HepG2 (cell line): ENCODE measurements at regions not wholly inside any gene's neighbourhood (a gene's known extent, or its start where the extent isn't known, plus 50 kb on each side); places are given as distances from the start of the nearest gene placed in this dataset.

Experiments
- ATAC-seq: fragments of 200-7000 bp; cut with Tn5 transposase; 3 replicates; pipeline ENCODE4 v1.9.1; 2020; ENCODE audit warnings: mild to moderate bottlenecking, moderate library complexity
- BruUV-seq: library from RNA; stranded (reverse); fragments of 400-500 nt; replicated peaks from 2 replicates; lab custom pipeline; 2021; lab: Mats Ljungman, UMichigan
- CTCF ChIA-PET: fragments of 300-600 bp; formaldehyde crosslinking; extraction: SDS; loops from one replicate; lab custom pipeline; 2021; ENCODE audit warnings: low total read pairs, inconsistent platforms, low intra/inter-chr PET ratio; lab: Yijun Ruan, JAX
- POLR2A ChIA-PET: fragments of 350-600 bp; sonication (Branson Sonifier 250); formaldehyde crosslinking; loops from one replicate; lab custom pipeline; 2020; ENCODE audit warnings: antibody characterized with exemption, inconsistent platforms; lab: Yijun Ruan, JAX
- DNase-seq: peaks from one replicate; pipeline ENCODE4 v3.0.0-alpha.2; 2015; ENCODE audit warnings: low spot score
- FAIRE-seq: peaks from 3 replicates; lab custom pipeline; 2011; peaks lifted over from hg19 to GRCh38; lab: Jason Lieb, UNC
- H2AFZ ChIP-seq: one replicate; pipeline ENCODE4 v1.6.1; 2011; ENCODE audit warnings: low read length, inconsistent platforms
- H3K27ac ChIP-seq: fragments of 300-600 bp; 3 replicates; pipeline ENCODE4 v1.8.0; 2011; ENCODE audit warnings: mixed run types, mild to moderate bottlenecking, mixed read lengths, low read length, inconsistent platforms; ENCODE audit not compliant: insufficient read depth; ENCODE audit errors: extremely low read length
- H3K27me3 ChIP-seq, 2 experiments: fragments of 200-600 bp in 1 of 2; 2 replicates in 1 of 2; 3 replicates in 1 of 2; pipeline versions ENCODE4 v1.6.0 to v1.8.0; 2011; ENCODE audit warnings: low read length in 2 of 2, mild to moderate bottlenecking in 2 of 2, moderate library complexity in 2 of 2, inconsistent platforms in 1 of 2; ENCODE audit not compliant: insufficient read depth in 2 of 2, control insufficient read depth in 1 of 2
- H3K36me3 ChIP-seq, 2 experiments: fragments of 200-600 bp in 1 of 2; replicated peaks in 1 of 2; 2 replicates in 1 of 2; 3 replicates in 1 of 2; pipeline versions ENCODE4 v1.5.1 to v1.8.0; 2011; ENCODE audit warnings: low read length in 2 of 2, inconsistent platforms in 1 of 2; ENCODE audit not compliant: insufficient read depth in 2 of 2, control insufficient read depth in 1 of 2
- H3K4me1 ChIP-seq: 2 replicates; pipeline ENCODE4 v1.5.1; 2012; ENCODE audit warnings: low read length, inconsistent platforms; ENCODE audit not compliant: insufficient read depth
- H3K4me2 ChIP-seq: 2 replicates; pipeline ENCODE4 v1.6.0; 2011; ENCODE audit warnings: low read depth, low read length, inconsistent platforms
- H3K4me3 ChIP-seq, 3 experiments: fragments of 200-600 bp in 1 of 3; sonication (generic), shearing (Covaris generic) in 1 of 3; replicated peaks in 1 of 3; 2 replicates each; pipeline ENCODE4 v1.5.1; 2011 to 2016; ENCODE audit warnings: low read length in 3 of 3, inconsistent platforms in 2 of 3, low read depth in 2 of 3, mild to moderate bottlenecking in 2 of 3, control low read depth in 1 of 3, mixed read lengths in 1 of 3; ENCODE audit not compliant: insufficient read depth in 1 of 3
- H3K79me2 ChIP-seq: one replicate; pipeline ENCODE4 v1.6.1; 2011; ENCODE audit warnings: low read length, inconsistent platforms; ENCODE audit not compliant: insufficient read depth
- H3K9ac ChIP-seq: 2 replicates; pipeline ENCODE4 v1.6.0; 2011; ENCODE audit warnings: mild to moderate bottlenecking, low read depth, low read length, inconsistent platforms; ENCODE audit not compliant: insufficient read depth
- H3K9me3 ChIP-seq: 2 replicates; pipeline ENCODE4 v1.5.1; 2012; ENCODE audit warnings: mild to moderate bottlenecking, low read length
- H4K20me1 ChIP-seq: 2 replicates; pipeline ENCODE4 v1.6.0; 2011; ENCODE audit warnings: inconsistent platforms, mild to moderate bottlenecking, low read length, moderate library complexity; ENCODE audit not compliant: insufficient read depth
- EZH2 ChIP-seq: conservative IDR thresholded peaks from 2 replicates; pipeline ENCODE4 v1.6.1; 2012; ENCODE audit warnings: mild to moderate bottlenecking, low read depth, low read length, moderate library complexity
- KDM2A ChIP-seq: sonication (generic); formaldehyde crosslinking; IDR thresholded peaks from 2 replicates; pipeline ENCODE4 v1.4.0; 2020; ENCODE audit warnings: low read depth, missing genetic modification reagents, borderline replicate concordance
- KDM6A ChIP-seq: IDR thresholded peaks from 2 replicates; pipeline ENCODE4 v1.6.1; 2016; ENCODE audit warnings: low read depth
- MIXL1 ChIP-seq: IDR thresholded peaks from 2 replicates; pipeline ENCODE4 v1.6.1; 2016
- PCBP2 ChIP-seq: fragments of 200-400 bp; formaldehyde crosslinking; optimal IDR thresholded peaks from 2 replicates; pipeline ENCODE3; 2018; ENCODE audit warnings: low read length, low read depth; ENCODE audit not compliant: poor library complexity, severe bottlenecking
- PRDM15 ChIP-seq: sonication (generic); formaldehyde crosslinking; IDR thresholded peaks from 2 replicates; pipeline ENCODE4 v1.4.0; 2020; ENCODE audit warnings: missing genetic modification reagents
- SNRNP70 ChIP-seq: fragments of 200-400 bp; formaldehyde crosslinking; IDR thresholded peaks from 2 replicates; pipeline ENCODE4 v1.6.1; 2017; ENCODE audit warnings: mild to moderate bottlenecking, low read depth, low read length, moderate library complexity
- SP140L ChIP-seq: sonication (generic); formaldehyde crosslinking; IDR thresholded peaks from 2 replicates; pipeline ENCODE4 v1.4.0; 2020; ENCODE audit warnings: missing genetic modification reagents, borderline replicate concordance
- TBL1XR1 ChIP-seq: fragments of 150-350 bp; IDR thresholded peaks from 2 replicates; pipeline ENCODE4 v1.6.1; 2014; ENCODE audit warnings: borderline replicate concordance, low read length; ENCODE audit not compliant: partially characterized antibody
- ZHX1 ChIP-seq: sonication (generic); formaldehyde crosslinking; IDR thresholded peaks from 2 replicates; pipeline ENCODE4 v1.8.1; 2022; ENCODE audit warnings: low read depth, mild to moderate bottlenecking, missing genetic modification reagents
- ZNF331 ChIP-seq: sonication (generic); formaldehyde crosslinking; IDR thresholded peaks from 2 replicates; pipeline ENCODE4 v1.4.0; 2020; ENCODE audit warnings: missing genetic modification reagents
- ZNF557 ChIP-seq: sonication (generic); formaldehyde crosslinking; IDR thresholded peaks from 2 replicates; pipeline ENCODE4 v1.4.0; 2020; ENCODE audit warnings: missing genetic modification reagents
- ZNF569 ChIP-seq: sonication (generic); formaldehyde crosslinking; IDR thresholded peaks from 2 replicates; pipeline ENCODE4 v1.5.0; 2020; ENCODE audit warnings: mild to moderate bottlenecking, missing genetic modification reagents, moderate library complexity, borderline replicate concordance
- WGBS: methylation state at CpG from one replicate; pipeline ENCODE4 v1.1.6; 2017; ENCODE audit warnings: low lambda C conversion rate; 5-methylcytosine and 5-hydroxymethylcytosine counted together
- in situ Hi-C: cut with HindIII; loops from 2 replicates; pipeline ENCODE4 v1.10.0; 2017; ENCODE audit warnings: low pct_unique_long_range_greater_than_20kb; ENCODE audit not compliant: extremely low pct_ligation_motif_present
- intact Hi-C: fragments of 100-400 bp; cut with micrococcal nuclease; formaldehyde crosslinking; loops from one replicate; pipeline ENCODE4 v1.10.0; 2022; ENCODE audit not compliant: unreplicated experiment

GRCh38 chr3:190242147-190242546 is 80.1 kb downstream of the CLDN1 start:
- Histone ChIP-seq H3K4me1 (no peaks in the 10 kb centered on the region), H3K36me3 (no peaks in the 10 kb centered on the region), H3K4me3 (no peak overlapping the region), H3K9me3 (peaks cover 23% of the 10 kb centered on the region), H3K4me2 (no peak overlapping the region), H4K20me1 (no peaks in the 10 kb centered on the region), H2AFZ (no peak overlapping the region), H3K27me3 (no peaks in the 10 kb centered on the region), H3K27ac (no peak overlapping the region), H3K9ac (no peak overlapping the region), H3K79me2 (no peaks in the 10 kb centered on the region)
- TF ChIP-seq KDM2A (CRISPR knock-in tag), result no peak
- TF ChIP-seq SNRNP70, result no peak
- no peak for TF ChIP-seq PCBP2
- TF ChIP-seq MIXL1 (CRISPR knock-in tag), result no peak
- FAIRE-seq (no peak), ATAC-seq (no peak), DNase-seq (no peak)
- intact Hi-C loops, result no loop called here
- POLR2A ChIA-PET, result no interaction called here
- no TSS peak for BruUV-seq
- CTCF ChIA-PET, result no interaction called here
- in situ Hi-C loops, result no loop called here
- WGBS, result 0% methylated on average over 2 of the region's 2 CpGs

GRCh38 chr3:190239325-190239724 is 82.9 kb downstream of the CLDN1 start:
- Histone ChIP-seq H3K27me3 (no peaks in the 10 kb centered on the region), H2AFZ (no peak overlapping the region), H3K79me2 (no peaks in the 10 kb centered on the region), H3K9me3 (peaks cover under 1% of the 10 kb centered on the region; the same call in 1 of the 2 replicates), H3K4me1 (no peaks in the 10 kb centered on the region), H3K27ac (no peak overlapping the region), H3K4me3 (no peak overlapping the region), H3K9ac (no peak overlapping the region), H4K20me1 (no peaks in the 10 kb centered on the region), H3K4me2 (no peak overlapping the region; the same call in 1 of the 2 replicates), H3K36me3 (no peaks in the 10 kb centered on the region)
- POLR2A ChIA-PET, result no interaction called here
- ATAC-seq (no peak), FAIRE-seq (no peak), DNase-seq (no peak)
- 41% methylated on average over 2 of the region's 2 CpGs for WGBS
- in situ Hi-C loops (no loop called here), intact Hi-C loops (no loop called here)
- BruUV-seq, result no TSS peak
- CTCF ChIA-PET, result no interaction called here
- TF ChIP-seq ZNF557 (CRISPR knock-in tag) (no peak), ZHX1 (CRISPR knock-in tag) (no peak), KDM6A (CRISPR knock-in tag) (no peak), ZNF569 (no peak), TBL1XR1 (no peak), EZH2 (no peak), ZNF331 (CRISPR knock-in tag) (no peak), PRDM15 (CRISPR knock-in tag) (no peak), SP140L (no peak)
